ENCODE measurements at regions not wholly inside any gene's neighbourhood (a gene's known extent, or its start where the extent isn't known, plus 50 kb on each side); places are given as distances from the start of the nearest gene placed in this dataset.

- Histone ChIP-seq H3K27ac (ENCODE audit: low read depth, low read length, poor library complexity, severe bottlenecking) (no peak overlapping the region), H3K36me3 (ENCODE audit: insufficient read depth, low read length, poor library complexity, severe bottlenecking) (no peaks in the 10 kb centered on the region), H3K4me1 (ENCODE audit: insufficient read depth, low read length, poor library complexity, severe bottlenecking) (no peaks in the 10 kb centered on the region), H3K9me3 (ENCODE audit: low read depth, low read length, poor library complexity, severe bottlenecking) (no peaks in the 10 kb centered on the region), H3K4me3 (ENCODE audit: low read depth, low read length, poor library complexity, severe bottlenecking) (no peak overlapping the region), H3K27me3 (replicated peaks; ENCODE audit: insufficient read depth, low read depth, low read length, poor library complexity) (no peaks in the 10 kb centered on the region)
- intact Hi-C loops (cut with micrococcal nuclease; ENCODE audit: unreplicated experiment): no loop called here
- CTCF ChIA-PET: no interaction called here
- TF ChIP-seq EZH2 (IDR thresholded peaks at IDR 0.05; ENCODE audit: borderline replicate concordance, low read depth, low read length, poor library complexity, severe bottlenecking): no peak
- no peak for TF ChIP-seq CTCF (conservative IDR thresholded peaks at IDR 0.05; ENCODE audit: low read depth, low read length)
- POLR2A ChIA-PET (ENCODE audit: low non-redundant PET): no interaction called here
- no TSS peak for BruUV-seq (replicated peaks)
- DNase-seq (ENCODE audit: low spot score): no peak
These were observed 77.9 kb upstream of the RIT2 start for GRCh38 chr18:43193336-43193735.

GRCh38 chr18:43192408-43192807, 76.9 kb upstream of the RIT2 start:
- H3K36me3 ChIP-seq (ENCODE audit: insufficient read depth, low read length, poor library complexity, severe bottlenecking): no peaks in the 10 kb centered on the region
- no peak overlapping the region for H3K27ac ChIP-seq (ENCODE audit: low read depth, low read length, poor library complexity, severe bottlenecking)
- DNase-seq (ENCODE audit: low spot score): no peak
- no peak for TF ChIP-seq EZH2 (IDR thresholded peaks at IDR 0.05; ENCODE audit: borderline replicate concordance, low read depth, low read length, poor library complexity, severe bottlenecking)
- no peak for TF ChIP-seq CTCF (conservative IDR thresholded peaks at IDR 0.05; ENCODE audit: low read depth, low read length)
- CTCF ChIA-PET: no interaction called here
- intact Hi-C loops (cut with micrococcal nuclease; ENCODE audit: unreplicated experiment): no loop called here
- H3K4me3 ChIP-seq (ENCODE audit: low read depth, low read length, poor library complexity, severe bottlenecking): no peak overlapping the region
- no peaks in the 10 kb centered on the region for H3K27me3 ChIP-seq (replicated peaks; ENCODE audit: insufficient read depth, low read depth, low read length, poor library complexity)
- BruUV-seq (replicated peaks): no TSS peak
- POLR2A ChIA-PET (ENCODE audit: low non-redundant PET): no interaction called here
- no peaks in the 10 kb centered on the region for H3K4me1 ChIP-seq (ENCODE audit: insufficient read depth, low read length, poor library complexity, severe bottlenecking)
- H3K9me3 ChIP-seq (ENCODE audit: low read depth, low read length, poor library complexity, severe bottlenecking): no peaks in the 10 kb centered on the region

- Histone ChIP-seq H3K4me3 (ENCODE audit: low read depth, low read length, poor library complexity, severe bottlenecking) (no peak overlapping the region), H3K36me3 (ENCODE audit: insufficient read depth, low read length, poor library complexity, severe bottlenecking) (no peaks in the 10 kb centered on the region), H3K4me1 (ENCODE audit: insufficient read depth, low read length, poor library complexity, severe bottlenecking) (no peaks in the 10 kb centered on the region), H3K27me3 (replicated peaks; ENCODE audit: insufficient read depth, low read depth, low read length, poor library complexity) (no peaks in the 10 kb centered on the region), H3K27ac (ENCODE audit: low read depth, low read length, poor library complexity, severe bottlenecking) (no peak overlapping the region), H3K9me3 (ENCODE audit: low read depth, low read length, poor library complexity, severe bottlenecking) (no peaks in the 10 kb centered on the region)
- CTCF ChIA-PET: no interaction called here
- intact Hi-C loops (cut with micrococcal nuclease; ENCODE audit: unreplicated experiment): no loop called here
- no peak for TF ChIP-seq EZH2 (IDR thresholded peaks at IDR 0.05; ENCODE audit: borderline replicate concordance, low read depth, low read length, poor library complexity, severe bottlenecking)
- no peak for TF ChIP-seq CTCF (conservative IDR thresholded peaks at IDR 0.05; ENCODE audit: low read depth, low read length)
- DNase-seq (ENCODE audit: low spot score): no peak
- no TSS peak for BruUV-seq (replicated peaks)
- POLR2A ChIA-PET (ENCODE audit: low non-redundant PET): no interaction called here
These were observed 66.2 kb upstream of the RIT2 start for GRCh38 chr18:43181711-43182110.
